Neuronal stem cell (in vitro differentiated cells): ENCODE measurements at regions not wholly inside any gene's neighbourhood (a gene's known extent, or its start where the extent isn't known, plus 50 kb on each side); places are given as distances from the start of the nearest gene placed in this dataset.

ENCODE experiments used
- DNase-seq: peaks from one replicate; pipeline ENCODE4 v3.0.0-alpha.2; 2013; ENCODE audit warnings: low spot score
- H2AFZ ChIP-seq: one replicate; pipeline ENCODE4 v1.6.1; 2013; ENCODE audit warnings: mild to moderate bottlenecking, low read length, inconsistent platforms
- H2AK5ac ChIP-seq: 2 replicates; pipeline ENCODE4 v1.6.1; 2013; ENCODE audit warnings: low read depth, mild to moderate bottlenecking, inconsistent platforms, low read length, moderate library complexity, mixed read lengths
- H2BK120ac ChIP-seq: 2 replicates; pipeline ENCODE4 v1.6.1; 2013; ENCODE audit warnings: low read depth, mild to moderate bottlenecking, inconsistent platforms, low read length, moderate library complexity, mixed read lengths
- H2BK12ac ChIP-seq: one replicate; pipeline ENCODE4 v1.6.1; 2013; ENCODE audit warnings: low read length, inconsistent platforms
- H2BK15ac ChIP-seq: 2 replicates; pipeline ENCODE4 v1.6.1; 2013; ENCODE audit warnings: mild to moderate bottlenecking, low read length, inconsistent platforms, mixed read lengths
- H2BK5ac ChIP-seq: one replicate; pipeline ENCODE4 v1.6.1; 2013; ENCODE audit warnings: inconsistent platforms, mild to moderate bottlenecking, low read length, moderate library complexity
- H3K14ac ChIP-seq: one replicate; pipeline ENCODE4 v1.6.1; 2013; ENCODE audit warnings: low read length, inconsistent platforms
- H3K18ac ChIP-seq: 2 replicates; pipeline ENCODE4 v1.6.1; 2013; ENCODE audit warnings: low read length, inconsistent platforms
- H3K23ac ChIP-seq: 2 replicates; pipeline ENCODE4 v1.6.1; 2013; ENCODE audit warnings: low read depth, mild to moderate bottlenecking, mixed read lengths, low read length, inconsistent platforms; ENCODE audit not compliant: poor library complexity
- H3K27ac ChIP-seq: replicated peaks from 3 replicates; pipeline ENCODE4 v1.5.1; 2013; ENCODE audit warnings: low read length, inconsistent platforms
- H3K27me3 ChIP-seq, 3 experiments: 2 replicates each; pipeline ENCODE4 v1.6.1; 2013; ENCODE audit warnings: low read length in 3 of 3, mild to moderate bottlenecking in 2 of 3, inconsistent platforms in 1 of 3, low read depth in 1 of 3, mixed read lengths in 1 of 3, moderate library complexity in 1 of 3; ENCODE audit not compliant: control insufficient read depth in 3 of 3, insufficient read depth in 3 of 3
- H3K36me3 ChIP-seq, 2 donors: replicated peaks in 1 of 2; 2 replicates each; pipeline ENCODE4 v1.6.1; 2013; ENCODE audit warnings: low read length in 2 of 2; ENCODE audit not compliant: control insufficient read depth in 2 of 2, insufficient read depth in 2 of 2
- H3K4ac ChIP-seq: 2 replicates; pipeline ENCODE4 v1.6.1; 2013; ENCODE audit warnings: inconsistent platforms, mild to moderate bottlenecking, low read length, moderate library complexity
- H3K4me1 ChIP-seq, 2 donors: 1 replicate in 1 of 2; 2 replicates in 1 of 2; pipeline ENCODE4 v1.6.1; 2013; ENCODE audit warnings: low read length in 2 of 2, low read depth in 1 of 2; ENCODE audit not compliant: control insufficient read depth in 2 of 2, insufficient read depth in 1 of 2
- H3K4me2 ChIP-seq: one replicate; pipeline ENCODE4 v1.6.1; 2013; ENCODE audit warnings: mild to moderate bottlenecking, low read length, inconsistent platforms; ENCODE audit not compliant: insufficient read depth, poor library complexity, severe bottlenecking
- H3K4me3 ChIP-seq, 2 donors: 2 replicates each; pipeline ENCODE4 v1.5.1; 2013; ENCODE audit warnings: low read length in 2 of 2, mild to moderate bottlenecking in 2 of 2, inconsistent platforms in 1 of 2, moderate library complexity in 1 of 2
- H3K79me1 ChIP-seq: one replicate; pipeline ENCODE4 v1.6.1; 2013; ENCODE audit warnings: low read depth, mild to moderate bottlenecking, inconsistent platforms, low read length, moderate library complexity
- H3K9ac ChIP-seq: one replicate; pipeline ENCODE4 v1.6.1; 2013; ENCODE audit warnings: mild to moderate bottlenecking, low read depth, low read length, inconsistent platforms; ENCODE audit not compliant: poor library complexity
- H3K9me3 ChIP-seq, 2 donors: replicated peaks in 1 of 2; 2 replicates each; pipeline versions ENCODE3 to v1.6.1; 2013; ENCODE audit warnings: low read length in 2 of 2, mild to moderate bottlenecking in 2 of 2, inconsistent platforms in 1 of 2, low read depth in 1 of 2, mixed read lengths in 1 of 2, moderate library complexity in 1 of 2; ENCODE audit not compliant: control insufficient read depth in 2 of 2, insufficient read depth in 1 of 2
- H4K8ac ChIP-seq: one replicate; pipeline ENCODE4 v1.6.1; 2013; ENCODE audit warnings: low read depth, mild to moderate bottlenecking, inconsistent platforms, low read length, moderate library complexity
- H4K91ac ChIP-seq: one replicate; pipeline ENCODE4 v1.6.1; 2013; ENCODE audit warnings: low read length, low read depth, mild to moderate bottlenecking, inconsistent platforms; ENCODE audit not compliant: poor library complexity
- WGBS, 2 donors: extraction: QIAGEN DNeasy Blood & Tissue Kit; methylation state at CpG; one replicate each; pipeline ENCODE4 v1.1.7; 2013; ENCODE audit warnings: missing lambda C conversion rate in 2 of 2, mixed read lengths in 1 of 2; ENCODE audit not compliant: insufficient read length in 2 of 2, insufficient replicate concordance in 1 of 2; ENCODE audit errors: extremely low coverage in 2 of 2; 5-methylcytosine and 5-hydroxymethylcytosine counted together

DNA sequence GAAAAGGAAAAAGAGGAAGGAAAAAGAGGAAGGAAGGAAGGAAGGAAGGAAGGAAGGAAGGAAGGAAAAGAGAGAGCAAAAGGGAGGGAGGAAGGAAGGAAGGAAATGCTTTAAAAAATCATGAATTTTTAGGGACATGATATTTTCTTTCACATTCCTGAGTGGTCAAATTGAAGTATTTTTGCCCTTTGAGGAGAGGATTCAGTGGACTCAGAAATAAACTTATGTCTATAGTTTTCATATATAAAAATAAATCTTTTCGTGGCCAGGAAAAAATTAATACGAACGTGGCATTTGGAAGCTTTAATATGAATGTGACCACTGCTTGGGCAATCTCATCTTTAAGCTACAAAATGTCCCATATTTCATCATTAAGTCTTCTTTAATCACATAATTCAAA lies 183.0 kb upstream of the TMCO5A start:
- Histone ChIP-seq H2BK5ac (no peak overlapping the region), H2BK120ac (no peak overlapping the region), H3K9me3 (no peaks in the 10 kb centered on the region), H3K18ac (no peak overlapping the region), H2BK12ac (no peak overlapping the region), H3K27ac (no peak overlapping the region), H2AFZ (no peak overlapping the region), H3K27me3 (no peaks in the 10 kb centered on the region), H3K4me3 (no peak overlapping the region), H2AK5ac (no peak overlapping the region), H3K4me2 (no peak overlapping the region), H3K9ac (no peak overlapping the region), H3K79me1 (no peaks in the 10 kb centered on the region), H4K91ac (no peak overlapping the region), H3K4me1 (peaks cover 0 to under 1% of the 10 kb centered on the region in 2 donors), H3K36me3 (no peaks in the 10 kb centered on the region), H4K8ac (no peak overlapping the region), H3K4ac (no peak overlapping the region), H3K14ac (no peak overlapping the region), H2BK15ac (no peak overlapping the region), H3K23ac (no peak overlapping the region)
- WGBS, 2 donors: no CpG with 5 or more reads among the region's 3 CpGs
- no peak for DNase-seq

DNA sequence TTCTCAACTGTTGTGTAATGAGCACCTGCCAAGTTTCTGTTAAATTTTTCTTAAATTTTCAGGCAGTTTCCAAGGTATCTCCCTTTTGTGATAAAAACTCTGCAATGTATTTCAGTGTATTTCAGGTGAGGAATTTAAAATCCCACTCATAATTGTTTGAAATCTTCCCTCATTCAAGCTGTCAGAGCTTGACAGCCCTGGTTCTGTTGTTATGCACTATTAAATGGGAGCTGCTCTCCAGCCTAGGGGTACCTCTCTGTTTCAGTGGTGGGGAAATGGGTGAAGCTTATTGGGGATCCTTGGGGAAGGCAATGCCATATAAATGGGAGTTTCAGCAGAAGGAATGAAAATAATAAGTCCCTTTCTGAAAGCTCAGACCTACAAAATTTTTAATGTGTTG lies 178.0 kb upstream of the TMCO5A start:
- H2AFZ ChIP-seq: no peak overlapping the region
- H2BK120ac ChIP-seq: no peak overlapping the region
- no peaks in the 10 kb centered on the region for H3K27me3 ChIP-seq
- H2BK12ac ChIP-seq: no peak overlapping the region
- H2BK5ac ChIP-seq: no peak overlapping the region
- H3K4ac ChIP-seq: no peak overlapping the region
- no peak overlapping the region for H3K23ac ChIP-seq
- no peak overlapping the region for H3K14ac ChIP-seq
- no peak overlapping the region for H4K8ac ChIP-seq
- H3K18ac ChIP-seq: no peak overlapping the region
- H3K79me1 ChIP-seq: no peaks in the 10 kb centered on the region
- no peak overlapping the region for H3K27ac ChIP-seq
- H4K91ac ChIP-seq: no peak overlapping the region
- no peaks in the 10 kb centered on the region for H3K9me3 ChIP-seq
- H3K4me1 ChIP-seq: peaks cover 0 to 1% of the 10 kb centered on the region in 2 donors
- H3K9ac ChIP-seq: no peak overlapping the region
- no peak overlapping the region for H2BK15ac ChIP-seq
- no peak for DNase-seq
- H3K36me3 ChIP-seq: no peaks in the 10 kb centered on the region
- no peak overlapping the region for H2AK5ac ChIP-seq
- H3K4me2 ChIP-seq: no peak overlapping the region
- no peak overlapping the region for H3K4me3 ChIP-seq

DNA sequence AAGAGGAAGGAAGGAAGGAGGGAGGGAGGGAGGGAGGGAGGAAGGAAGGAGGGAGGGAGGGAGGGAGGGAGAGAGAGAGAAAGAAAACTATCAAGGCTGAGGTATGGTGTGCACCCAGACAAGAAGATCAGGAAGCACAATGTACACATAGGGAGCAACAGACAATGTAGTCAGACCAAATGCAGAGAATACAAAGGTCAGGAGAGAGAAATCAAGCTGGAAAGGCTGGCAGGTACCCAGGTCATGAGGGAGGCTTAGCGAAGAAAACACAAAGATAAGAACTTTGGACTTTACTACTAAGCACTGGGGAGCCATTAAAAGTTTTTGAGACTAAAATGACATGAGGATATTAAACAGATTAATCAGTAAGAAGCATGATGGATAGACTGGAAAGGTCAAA lies 176.0 kb upstream of the TMCO5A start:
- no peak overlapping the region for H3K4ac ChIP-seq
- H3K14ac ChIP-seq: no peak overlapping the region
- H2AFZ ChIP-seq: peak overlapping the region; percentile 3
- H3K27me3 ChIP-seq: no peaks in the 10 kb centered on the region
- no peak overlapping the region for H2BK120ac ChIP-seq
- no peaks in the 10 kb centered on the region for H3K9me3 ChIP-seq
- peaks cover 0 to 1% of the 10 kb centered on the region in 2 donors for H3K4me1 ChIP-seq
- H3K36me3 ChIP-seq: no peaks in the 10 kb centered on the region
- no peak overlapping the region for H3K18ac ChIP-seq
- no peak for DNase-seq
- no peak overlapping the region for H4K91ac ChIP-seq
- H2BK12ac ChIP-seq: no peak overlapping the region
- no peak overlapping the region for H3K4me2 ChIP-seq
- WGBS, 2 donors: no CpG with 5 or more reads among the region's 1 CpG
- H4K8ac ChIP-seq: no peak overlapping the region
- no peak overlapping the region for H2BK5ac ChIP-seq
- H2AK5ac ChIP-seq: no peak overlapping the region
- no peak overlapping the region for H3K4me3 ChIP-seq
- H3K27ac ChIP-seq: no peak overlapping the region
- H3K23ac ChIP-seq: no peak overlapping the region
- no peak overlapping the region for H3K9ac ChIP-seq
- H3K79me1 ChIP-seq: no peaks in the 10 kb centered on the region
- H2BK15ac ChIP-seq: no peak overlapping the region

DNA sequence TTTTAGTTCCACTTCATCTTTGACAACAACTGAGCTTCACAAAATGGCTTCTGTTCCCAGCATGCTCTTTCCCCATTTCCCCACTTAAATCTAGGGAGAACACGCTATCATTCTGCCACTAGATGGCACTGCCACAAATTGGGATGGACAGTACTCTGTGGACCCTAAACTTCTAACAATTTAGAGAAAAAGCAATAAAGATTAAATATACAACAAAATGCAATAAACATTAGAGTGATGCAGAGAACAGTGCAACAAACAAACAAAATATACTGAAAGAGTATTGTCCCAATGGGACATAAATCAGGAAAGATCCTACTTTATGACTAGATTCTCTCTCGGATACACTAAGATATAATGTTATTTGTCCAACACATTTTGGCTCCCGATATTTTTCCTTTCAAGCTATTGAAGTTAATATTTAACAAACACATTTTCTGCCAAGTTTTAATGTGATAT lies 169.7 kb upstream of the TMCO5A start:
- Histone ChIP-seq H3K14ac (no peak overlapping the region), H2BK5ac (no peak overlapping the region), H3K79me1 (no peaks in the 10 kb centered on the region), H3K9me3 (no peaks in the 10 kb centered on the region), H4K91ac (no peak overlapping the region), H3K27me3 (no peaks in the 10 kb centered on the region), H3K4me3 (no peak overlapping the region), H3K4me1 (peaks cover 0 to 2% of the 10 kb centered on the region in 2 donors), H2BK12ac (no peak overlapping the region), H2AFZ (peak overlapping the region; percentile 85), H2AK5ac (no peak overlapping the region), H3K23ac (no peak overlapping the region), H4K8ac (no peak overlapping the region), H3K27ac (no peak overlapping the region), H2BK15ac (no peak overlapping the region), H3K4me2 (no peak overlapping the region), H3K36me3 (no peaks in the 10 kb centered on the region), H3K18ac (no peak overlapping the region), H2BK120ac (no peak overlapping the region), H3K4ac (no peak overlapping the region), H3K9ac (no peak overlapping the region)
- WGBS, 2 donors: no CpG with 5 or more reads among the region's 3 CpGs
- DNase-seq: no peak
